ENCODE measurements at regions not wholly inside any gene's neighbourhood (a gene's known extent, or its start where the extent isn't known, plus 50 kb on each side); places are given as distances from the start of the nearest gene placed in this dataset.

DNA sequence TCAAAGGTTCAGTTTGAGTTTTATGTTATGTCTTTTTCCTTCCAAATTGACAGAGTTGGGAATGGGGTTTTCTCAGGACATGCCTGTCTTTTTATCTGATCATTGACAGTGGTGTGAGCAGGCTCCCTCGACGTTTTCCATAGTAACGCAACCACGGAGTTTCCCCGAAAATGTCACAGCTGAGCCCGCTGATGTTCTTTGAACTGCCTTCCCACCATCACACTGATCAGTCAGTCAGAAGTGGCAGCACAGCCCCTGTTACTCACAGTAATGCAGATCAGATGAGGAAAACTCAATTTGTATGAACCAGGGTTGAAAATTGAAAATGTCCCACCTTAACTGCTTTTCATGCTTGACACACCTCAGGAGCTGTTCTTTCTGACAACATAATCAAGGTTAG lies 210.4 kb downstream of the NECTIN3 start:
- Histone ChIP-seq H3K27me3 (no peaks in the 10 kb centered on the region), H3K36me3 (no peaks in the 10 kb centered on the region), H3K27ac (no peak overlapping the region), H3K4me3 (no peak overlapping the region), H3K4me1 (no peaks in the 10 kb centered on the region), H3K9me3 (no peaks in the 10 kb centered on the region)
- TF ChIP-seq, protein P1, sequence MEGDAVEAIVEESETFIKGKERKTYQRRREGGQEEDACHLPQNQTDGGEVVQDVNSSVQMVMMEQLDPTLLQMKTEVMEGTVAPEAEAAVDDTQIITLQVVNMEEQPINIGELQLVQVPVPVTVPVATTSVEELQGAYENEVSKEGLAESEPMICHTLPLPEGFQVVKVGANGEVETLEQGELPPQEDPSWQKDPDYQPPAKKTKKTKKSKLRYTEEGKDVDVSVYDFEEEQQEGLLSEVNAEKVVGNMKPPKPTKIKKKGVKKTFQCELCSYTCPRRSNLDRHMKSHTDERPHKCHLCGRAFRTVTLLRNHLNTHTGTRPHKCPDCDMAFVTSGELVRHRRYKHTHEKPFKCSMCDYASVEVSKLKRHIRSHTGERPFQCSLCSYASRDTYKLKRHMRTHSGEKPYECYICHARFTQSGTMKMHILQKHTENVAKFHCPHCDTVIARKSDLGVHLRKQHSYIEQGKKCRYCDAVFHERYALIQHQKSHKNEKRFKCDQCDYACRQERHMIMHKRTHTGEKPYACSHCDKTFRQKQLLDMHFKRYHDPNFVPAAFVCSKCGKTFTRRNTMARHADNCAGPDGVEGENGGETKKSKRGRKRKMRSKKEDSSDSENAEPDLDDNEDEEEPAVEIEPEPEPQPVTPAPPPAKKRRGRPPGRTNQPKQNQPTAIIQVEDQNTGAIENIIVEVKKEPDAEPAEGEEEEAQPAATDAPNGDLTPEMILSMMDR (IDR thresholded peaks at IDR 0.05): no peak
- TF ChIP-seq POLR2A (IDR thresholded peaks at IDR 0.05) (no peak), POLR2AphosphoS5 (IDR thresholded peaks at IDR 0.05; ENCODE audit: insufficient read depth in 1 of 2, low read depth in 1 of 2) (no peak)
- intact Hi-C loops (cut with DNase I): no loop called here
- no peak for DNase-seq (ENCODE audit: extremely low spot score in 2 of 2)

DNA sequence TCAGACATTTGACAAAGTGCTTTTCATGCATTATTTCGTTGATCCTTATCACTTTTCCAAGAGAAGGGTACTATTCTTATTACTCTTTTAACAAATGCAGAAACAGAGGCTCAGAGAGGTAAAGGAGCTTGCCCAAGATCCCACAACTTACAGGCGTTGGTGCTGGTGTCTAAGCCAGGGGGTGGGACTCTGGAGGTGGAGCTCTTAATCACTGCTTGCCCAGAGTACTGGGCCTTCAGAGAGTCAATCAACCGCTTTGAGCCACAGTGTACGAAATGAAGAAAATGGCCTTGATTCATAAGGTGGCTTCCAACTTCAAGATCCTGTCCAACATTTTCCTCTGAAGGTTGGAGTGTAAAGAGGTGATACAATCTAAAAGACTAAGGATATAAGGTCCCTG lies 211.5 kb downstream of the NECTIN3 start:
- intact Hi-C loops (cut with DNase I): no loop called here
- no peaks in the 10 kb centered on the region for H3K36me3 ChIP-seq
- H3K9me3 ChIP-seq: no peaks in the 10 kb centered on the region
- no peak overlapping the region for H3K4me3 ChIP-seq
- no peak overlapping the region for H3K27ac ChIP-seq
- H3K4me1 ChIP-seq: no peaks in the 10 kb centered on the region
- DNase-seq (ENCODE audit: extremely low spot score in 2 of 2): no peak
- TF ChIP-seq POLR2AphosphoS5 (IDR thresholded peaks at IDR 0.05; ENCODE audit: insufficient read depth in 1 of 2, low read depth in 1 of 2) (no peak), POLR2A (IDR thresholded peaks at IDR 0.05) (no peak)
- TF ChIP-seq, protein P1 (IDR thresholded peaks at IDR 0.05): no peak
- H3K27me3 ChIP-seq: no peaks in the 10 kb centered on the region

DNA sequence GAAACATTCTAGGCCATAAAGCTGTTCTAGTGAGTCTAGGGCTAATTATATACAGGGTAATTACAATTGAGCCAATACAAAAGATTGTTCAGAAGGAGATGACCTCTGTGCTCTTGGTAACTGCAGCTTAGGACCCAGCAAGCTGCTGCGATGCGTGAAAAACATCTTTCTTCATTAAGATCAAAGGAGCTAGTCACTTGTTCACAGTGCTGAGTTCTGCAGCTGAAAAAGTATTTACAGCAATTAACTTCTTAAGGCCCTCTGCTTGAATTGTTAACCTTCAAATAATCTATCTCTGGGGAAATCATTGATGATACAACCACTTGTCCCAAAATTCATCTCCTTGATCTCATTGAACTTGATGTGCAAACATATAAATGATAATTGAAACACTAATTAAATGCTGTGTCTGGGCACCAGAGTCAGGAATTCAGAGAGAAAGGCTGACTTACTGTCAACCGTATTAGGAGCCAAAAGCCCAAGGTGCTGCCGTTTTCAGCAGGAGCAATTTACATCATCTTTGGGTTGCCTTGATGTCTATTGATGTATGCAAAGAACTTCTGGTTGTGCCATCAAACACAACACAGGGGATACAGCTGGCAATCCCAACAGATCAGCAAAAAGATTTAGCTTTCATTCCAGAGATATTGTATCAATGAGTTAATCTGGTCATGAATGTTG lies 213.0 kb downstream of the NECTIN3 start:
- H3K4me1 ChIP-seq: no peaks in the 10 kb centered on the region
- H3K36me3 ChIP-seq: no peaks in the 10 kb centered on the region
- no peak overlapping the region for H3K4me3 ChIP-seq
- no peak for DNase-seq (ENCODE audit: extremely low spot score in 2 of 2)
- TF ChIP-seq POLR2AphosphoS5 (IDR thresholded peaks at IDR 0.05; ENCODE audit: insufficient read depth in 1 of 2, low read depth in 1 of 2): no peak
- TF ChIP-seq, protein P1 (IDR thresholded peaks at IDR 0.05): no peak
- TF ChIP-seq POLR2A (IDR thresholded peaks at IDR 0.05): no peak
- no peaks in the 10 kb centered on the region for H3K9me3 ChIP-seq
- no peak overlapping the region for H3K27ac ChIP-seq
- H3K27me3 ChIP-seq: no peaks in the 10 kb centered on the region
- intact Hi-C loops (cut with DNase I): no loop called here

DNA sequence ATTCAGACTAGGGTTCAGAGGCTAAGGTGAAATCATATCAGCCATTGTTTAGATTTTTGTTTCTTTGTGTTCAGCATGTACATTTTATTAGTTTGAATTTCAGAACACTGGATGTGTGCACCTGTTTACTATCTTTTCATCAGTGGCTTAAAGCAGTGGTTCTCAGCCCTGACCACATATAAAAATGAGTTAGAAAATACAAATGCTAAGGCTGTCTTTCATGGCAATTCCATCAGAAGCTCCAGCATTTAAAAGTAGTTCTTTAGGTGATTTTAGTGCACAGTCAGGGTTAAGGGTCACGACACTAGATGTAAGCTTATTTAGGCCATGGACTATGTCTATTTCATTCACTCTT lies 213.5 kb downstream of the NECTIN3 start:
- Histone ChIP-seq H3K27ac (no peak overlapping the region), H3K27me3 (no peaks in the 10 kb centered on the region), H3K9me3 (no peaks in the 10 kb centered on the region), H3K4me1 (no peaks in the 10 kb centered on the region), H3K36me3 (no peaks in the 10 kb centered on the region), H3K4me3 (no peak overlapping the region)
- intact Hi-C loops (cut with DNase I): no loop called here
- DNase-seq (ENCODE audit: extremely low spot score in 2 of 2): no peak
- TF ChIP-seq POLR2AphosphoS5 (IDR thresholded peaks at IDR 0.05; ENCODE audit: insufficient read depth in 1 of 2, low read depth in 1 of 2) (no peak), POLR2A (IDR thresholded peaks at IDR 0.05) (no peak)
- TF ChIP-seq, protein P1 (IDR thresholded peaks at IDR 0.05): no peak

GRCh38 chr3:111285694-111286093 lies 214.1 kb downstream of the NECTIN3 start:
- no peak overlapping the region for H3K27ac ChIP-seq
- no peaks in the 10 kb centered on the region for H3K9me3 ChIP-seq
- no peaks in the 10 kb centered on the region for H3K4me1 ChIP-seq
- no peak for DNase-seq (ENCODE audit: extremely low spot score in 2 of 2)
- TF ChIP-seq POLR2AphosphoS5 (IDR thresholded peaks at IDR 0.05; ENCODE audit: insufficient read depth in 1 of 2, low read depth in 1 of 2): no peak
- no peak for TF ChIP-seq POLR2A (IDR thresholded peaks at IDR 0.05)
- TF ChIP-seq, protein P1 (IDR thresholded peaks at IDR 0.05): no peak
- intact Hi-C loops (cut with DNase I): no loop called here
- no peak overlapping the region for H3K4me3 ChIP-seq
- H3K36me3 ChIP-seq: no peaks in the 10 kb centered on the region
- H3K27me3 ChIP-seq: no peaks in the 10 kb centered on the region

All from vagina (tissue), 2 donors.